Fibroblast of mammary gland (primary cell): ENCODE measurements at regions not wholly inside any gene's neighbourhood (a gene's known extent, or its start where the extent isn't known, plus 50 kb on each side); places are given as distances from the start of the nearest gene placed in this dataset.
"Not testable (repeated sequence)": the region's sequence is repeated elsewhere in the genome, so short reads cannot be mapped to it uniquely, and the experiment has no call there.

Experiments used
- DNase-seq: peaks from one replicate; pipeline ENCODE4 v3.0.0-alpha.2; 2010; ENCODE audit warnings: low read depth
- H3K4me3 ChIP-seq: 2 replicates; pipeline ENCODE4 v1.5.1; 2011; ENCODE audit warnings: low read depth, mild to moderate bottlenecking, low read length, moderate library complexity; ENCODE audit not compliant: control insufficient read depth
- TF ChIP-seq, protein P1 (sequence below): conservative IDR thresholded peaks from 2 replicates; pipeline ENCODE4 v1.5.1; 2011; ENCODE audit warnings: low read depth, low read length, inconsistent platforms; ENCODE audit not compliant: control insufficient read depth, insufficient read depth

DNA sequence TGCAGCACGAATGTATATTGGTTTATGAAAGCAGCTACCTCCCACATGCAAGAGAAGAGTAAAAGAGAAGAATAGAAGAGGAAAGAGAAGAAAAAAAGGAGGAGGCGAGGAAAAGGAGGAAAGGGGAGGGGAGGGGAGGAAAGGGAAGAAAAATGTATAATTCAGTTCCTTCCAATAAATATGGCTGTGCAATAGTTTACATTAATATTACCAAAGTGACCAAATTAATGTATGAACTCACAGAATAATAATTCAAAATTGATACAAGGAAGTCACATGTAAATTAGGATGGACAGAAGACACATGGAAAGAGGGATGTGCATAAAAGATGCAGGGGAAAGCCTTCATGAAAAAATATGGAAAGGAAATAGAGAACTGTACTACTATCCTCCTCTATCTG, 172.5 kb downstream of the SLC38A4 start:
- no peak overlapping the region for H3K4me3 ChIP-seq
- DNase-seq, result no peak
- TF ChIP-seq, protein P1, sequence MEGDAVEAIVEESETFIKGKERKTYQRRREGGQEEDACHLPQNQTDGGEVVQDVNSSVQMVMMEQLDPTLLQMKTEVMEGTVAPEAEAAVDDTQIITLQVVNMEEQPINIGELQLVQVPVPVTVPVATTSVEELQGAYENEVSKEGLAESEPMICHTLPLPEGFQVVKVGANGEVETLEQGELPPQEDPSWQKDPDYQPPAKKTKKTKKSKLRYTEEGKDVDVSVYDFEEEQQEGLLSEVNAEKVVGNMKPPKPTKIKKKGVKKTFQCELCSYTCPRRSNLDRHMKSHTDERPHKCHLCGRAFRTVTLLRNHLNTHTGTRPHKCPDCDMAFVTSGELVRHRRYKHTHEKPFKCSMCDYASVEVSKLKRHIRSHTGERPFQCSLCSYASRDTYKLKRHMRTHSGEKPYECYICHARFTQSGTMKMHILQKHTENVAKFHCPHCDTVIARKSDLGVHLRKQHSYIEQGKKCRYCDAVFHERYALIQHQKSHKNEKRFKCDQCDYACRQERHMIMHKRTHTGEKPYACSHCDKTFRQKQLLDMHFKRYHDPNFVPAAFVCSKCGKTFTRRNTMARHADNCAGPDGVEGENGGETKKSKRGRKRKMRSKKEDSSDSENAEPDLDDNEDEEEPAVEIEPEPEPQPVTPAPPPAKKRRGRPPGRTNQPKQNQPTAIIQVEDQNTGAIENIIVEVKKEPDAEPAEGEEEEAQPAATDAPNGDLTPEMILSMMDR, result no peak

DNA sequence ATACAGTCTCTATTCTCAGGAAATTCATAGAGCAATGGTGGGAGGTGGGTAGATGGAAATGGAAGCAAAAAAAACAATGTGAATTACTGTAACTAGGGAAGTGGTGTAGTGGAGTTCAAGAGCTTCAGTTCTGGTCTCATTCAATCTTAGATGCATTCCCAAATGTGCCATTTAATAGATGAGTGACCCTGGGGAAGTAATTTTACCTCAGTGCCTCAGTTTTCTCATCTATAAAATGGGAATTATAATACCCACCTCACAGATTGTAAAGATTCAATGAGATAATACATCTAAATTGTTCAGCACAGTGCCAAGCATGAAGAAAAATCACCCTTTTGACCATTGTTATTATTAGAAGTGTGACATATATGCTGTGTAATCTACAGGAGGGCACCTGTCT, 173.1 kb downstream of the SLC38A4 start:
- no peak overlapping the region for H3K4me3 ChIP-seq
- TF ChIP-seq, protein P1, result no peak
- no peak for DNase-seq

DNA sequence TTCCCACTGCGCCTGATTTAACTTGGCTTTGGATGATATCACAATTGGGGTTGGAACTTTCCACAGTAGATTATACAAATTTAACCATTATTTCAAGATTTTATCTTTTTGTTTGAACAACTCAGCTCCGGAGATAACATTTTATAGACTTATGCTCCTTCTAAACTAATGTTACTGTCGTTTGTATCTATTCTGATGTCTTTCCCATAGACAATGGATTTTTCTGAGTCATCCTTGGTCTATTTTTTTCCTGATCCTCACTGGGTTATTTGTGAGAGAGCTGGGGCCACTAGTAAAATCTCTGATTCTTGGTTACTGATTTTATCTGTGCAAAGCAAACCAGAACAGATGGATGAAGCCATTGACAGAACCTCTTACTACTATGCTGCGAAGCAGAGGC, 175.1 kb downstream of the SLC38A4 start:
- no peak for DNase-seq
- TF ChIP-seq, protein P1, result no peak
- no peak overlapping the region for H3K4me3 ChIP-seq

DNA sequence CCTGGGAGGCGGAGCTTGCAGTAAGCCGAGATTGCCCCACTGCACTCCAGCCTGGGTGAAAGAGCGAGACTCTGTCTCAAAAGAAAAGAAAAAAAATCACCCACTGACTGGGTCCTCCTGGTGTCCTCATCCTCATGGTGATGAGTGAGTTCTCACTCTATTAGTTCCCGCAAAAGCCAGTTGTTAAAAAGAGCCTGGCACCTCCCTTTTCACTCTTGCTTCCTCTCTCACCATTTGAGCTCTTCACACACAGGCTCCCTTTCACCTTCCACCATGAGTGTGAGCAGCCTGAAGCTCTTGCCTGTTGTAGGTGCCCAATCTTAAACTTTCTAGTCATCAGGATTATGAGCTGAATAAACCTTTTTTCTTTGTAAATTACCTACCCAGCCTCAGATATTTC, 176.4 kb downstream of the SLC38A4 start:
- DNase-seq, result no peak
- no peak overlapping the region for H3K4me3 ChIP-seq
- TF ChIP-seq, protein P1, result no peak

DNA sequence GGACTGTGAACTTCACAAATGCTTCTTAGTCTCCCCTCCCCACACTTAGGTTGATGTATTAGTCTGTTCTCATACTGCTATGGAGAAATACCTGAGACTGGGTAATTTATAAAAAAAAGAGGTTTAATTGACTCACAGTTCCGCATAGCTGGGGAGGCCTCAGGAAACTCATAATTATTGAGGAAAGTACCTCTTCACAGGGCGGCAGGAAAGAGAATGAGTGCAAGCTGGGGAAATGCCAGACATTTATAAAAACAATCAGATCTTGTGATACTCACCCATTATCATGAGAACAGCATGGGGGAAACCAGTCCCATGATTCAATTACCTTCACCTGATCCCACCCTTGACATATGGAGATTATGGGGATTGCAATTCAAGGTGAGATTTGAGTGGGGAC, 178.8 kb downstream of the SLC38A4 start:
- H3K4me3 ChIP-seq, result no peak overlapping the region
- TF ChIP-seq, protein P1, result no peak

DNA sequence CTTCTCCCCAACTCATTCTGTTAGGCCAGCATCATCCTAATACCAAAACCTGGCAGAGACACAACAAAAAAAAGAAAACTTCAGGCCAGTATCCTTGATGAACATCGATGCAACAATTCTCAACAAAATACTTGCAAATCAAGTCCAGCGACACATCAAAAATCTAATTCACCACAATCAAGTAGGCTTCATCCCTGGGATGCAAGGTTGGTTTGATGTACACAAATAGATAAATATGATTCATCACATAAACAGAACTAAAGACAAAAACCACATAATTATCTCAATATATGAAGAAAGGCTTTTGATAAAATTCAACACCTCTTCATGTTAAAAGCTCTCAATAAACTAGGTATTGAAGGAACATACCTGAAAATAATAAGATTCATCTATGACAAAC, 184.1 kb downstream of the SLC38A4 start:
- not testable (repeated sequence) for H3K4me3 ChIP-seq

More for the DNA sequence above, 178.8 kb downstream of the SLC38A4 start:
- DNase-seq, result no peak

DNA sequence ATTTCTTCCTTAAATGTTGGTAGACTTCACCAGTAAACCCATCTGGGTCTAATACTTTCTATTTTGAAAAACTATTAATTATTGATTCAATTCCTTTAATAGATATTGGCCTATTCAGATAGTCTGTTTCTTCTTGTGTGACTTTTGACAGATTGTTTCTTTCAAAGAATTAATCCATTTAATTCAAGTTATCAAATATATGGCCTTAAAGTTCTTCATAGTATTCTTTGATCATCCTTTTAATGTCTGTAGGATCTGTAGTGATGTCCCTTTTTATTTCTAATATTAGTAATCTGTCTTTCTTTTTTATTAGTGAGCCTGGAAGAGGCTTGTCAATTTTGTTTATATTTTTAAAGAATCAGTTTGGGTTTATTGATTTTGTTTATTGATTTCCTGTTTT, 190.0 kb downstream of the SLC38A4 start:
- H3K4me3 ChIP-seq, result no peak overlapping the region
- TF ChIP-seq, protein P1, result no peak
- no peak for DNase-seq

More for the DNA sequence above, 184.1 kb downstream of the SLC38A4 start:
- not testable (repeated sequence) for DNase-seq
